ENCODE measurements at regions not wholly inside any gene's neighbourhood (a gene's known extent, or its start where the extent isn't known, plus 50 kb on each side); places are given as distances from the start of the nearest gene placed in this dataset.

- DNase-seq, result no peak
Measured at GRCh38 chr6:3640868-3641267, 110.6 kb downstream of the PXDC1 start.

GRCh38 chr6:3638662-3639061, 112.9 kb downstream of the PXDC1 start:
- no peak for DNase-seq

GRCh38 chr6:3636060-3636459, 115.5 kb downstream of the PXDC1 start:
- DNase-seq, result no peak

- DNase-seq, result no peak
Measured at GRCh38 chr6:3635482-3635881, 116.0 kb downstream of the PXDC1 start.

GRCh38 chr6:3634280-3634816, 117.2 kb downstream of the PXDC1 start:
- no peak for DNase-seq

GRCh38 chr6:3633711-3634110, 117.8 kb downstream of the PXDC1 start:
- DNase-seq, result no peak

GRCh38 chr6:3631877-3632276, 119.6 kb downstream of the PXDC1 start:
- no peak for DNase-seq

- no peak for DNase-seq
Measured at GRCh38 chr6:3631186-3631585, 120.3 kb downstream of the PXDC1 start.

GRCh38 chr6:3630258-3630835, 121.2 kb downstream of the PXDC1 start:
- DNase-seq, result no peak

- no peak for DNase-seq
Measured at GRCh38 chr6:3627956-3628835, 123.3 kb downstream of the PXDC1 start.

- DNase-seq, result no peak
Measured at GRCh38 chr6:3627501-3627900, 124.0 kb downstream of the PXDC1 start.

GRCh38 chr6:3625980-3626563, 125.4 kb downstream of the PXDC1 start:
- DNase-seq, result no peak

GRCh38 chr6:3625149-3625979, 126.1 kb downstream of the PXDC1 start:
- peak; percentile 26 for DNase-seq

GRCh38 chr6:3624250-3625136, 127.0 kb downstream of the PXDC1 start:
- DNase-seq, result no peak

GRCh38 chr6:3623451-3624249, 127.9 kb downstream of the PXDC1 start:
- DNase-seq, result no peak

- DNase-seq, result no peak
Measured at GRCh38 chr6:3621411-3621810, 130.1 kb downstream of the PXDC1 start.

GRCh38 chr6:3620937-3621336, 130.6 kb downstream of the PXDC1 start:
- DNase-seq, result no peak

- DNase-seq, result no peak
Measured at GRCh38 chr6:3620389-3620788, 131.1 kb downstream of the PXDC1 start.

GRCh38 chr6:3619800-3620199, 131.7 kb downstream of the PXDC1 start:
- DNase-seq, result no peak

- no peak for DNase-seq
Measured at GRCh38 chr6:3619201-3619600, 132.3 kb downstream of the PXDC1 start.

- no peak for DNase-seq
Measured at GRCh38 chr6:3618642-3619041, 132.9 kb downstream of the PXDC1 start.

All from occipital lobe (tissue), 1 donor.